GM21786 (cell line): ENCODE measurements at regions not wholly inside any gene's neighbourhood (a gene's known extent, or its start where the extent isn't known, plus 50 kb on each side); places are given as distances from the start of the nearest gene placed in this dataset.
"Not testable (repeated sequence)": the region's sequence is repeated elsewhere in the genome, so short reads cannot be mapped to it uniquely, and the experiment has no call there.

Experiments
- ATAC-seq: cut with Tn5 transposase; IDR thresholded peaks from one replicate; pipeline ENCODE4 v1.9.1; 2021; ENCODE audit not compliant: unreplicated experiment

- no peak for ATAC-seq
Observed at GRCh38 chr6:113068570-113068969, 721.4 kb downstream of the RFPL4B start.

GRCh38 chr6:113070681-113071080, 723.6 kb downstream of the RFPL4B start:
- ATAC-seq: not testable (repeated sequence)

GRCh38 chr6:113073611-113074191, 726.6 kb downstream of the RFPL4B start:
- no peak for ATAC-seq

GRCh38 chr6:113076116-113076515, 729.0 kb downstream of the RFPL4B start:
- no peak for ATAC-seq

- no peak for ATAC-seq
Observed at GRCh38 chr6:113076816-113077215, 729.7 kb downstream of the RFPL4B start.

- no peak for ATAC-seq
Observed at GRCh38 chr6:113077794-113078193, 730.7 kb downstream of the RFPL4B start.

GRCh38 chr6:113078791-113079190, 731.7 kb downstream of the RFPL4B start:
- no peak for ATAC-seq

GRCh38 chr6:113082745-113083144, 735.6 kb downstream of the RFPL4B start:
- no peak for ATAC-seq

- no peak for ATAC-seq
Observed at GRCh38 chr6:113083947-113084346, 736.8 kb downstream of the RFPL4B start.

GRCh38 chr6:113089056-113089455, 741.9 kb downstream of the RFPL4B start:
- ATAC-seq: no peak

GRCh38 chr6:113092795-113093194, 745.7 kb downstream of the RFPL4B start:
- no peak for ATAC-seq

- no peak for ATAC-seq
Observed at GRCh38 chr6:113094779-113095178, 747.6 kb downstream of the RFPL4B start.

GRCh38 chr6:113095841-113096240, 748.7 kb downstream of the RFPL4B start:
- no peak for ATAC-seq

GRCh38 chr6:113102761-113103160, 754.4 kb upstream of the MARCKS start:
- ATAC-seq: no peak

- no peak for ATAC-seq
Observed at GRCh38 chr6:113103634-113104361, 753.3 kb upstream of the MARCKS start.

GRCh38 chr6:113104541-113104940, 752.6 kb upstream of the MARCKS start:
- no peak for ATAC-seq

GRCh38 chr6:113104951-113105350, 752.2 kb upstream of the MARCKS start:
- ATAC-seq: no peak

GRCh38 chr6:113110211-113110610, 746.9 kb upstream of the MARCKS start:
- ATAC-seq: no peak

GRCh38 chr6:113111550-113111949, 745.6 kb upstream of the MARCKS start:
- no peak for ATAC-seq

- ATAC-seq: no peak
Observed at GRCh38 chr6:113112086-113112485, 745.1 kb upstream of the MARCKS start.

GRCh38 chr6:113115196-113115595, 741.9 kb upstream of the MARCKS start:
- no peak for ATAC-seq

GRCh38 chr6:113120224-113120581, 736.9 kb upstream of the MARCKS start:
- ATAC-seq: no peak
